ENCODE measurements at regions not wholly inside any gene's neighbourhood (a gene's known extent, or its start where the extent isn't known, plus 50 kb on each side); places are given as distances from the start of the nearest gene placed in this dataset.

GRCh38 chr10:43965033-43965917 lies 316.6 kb upstream of the ZNF32 start:
- no peak for DNase-seq

GRCh38 chr10:43964486-43964885 lies 315.8 kb upstream of the ZNF32 start:
- no peak for DNase-seq

- no peak for DNase-seq
Observed at GRCh38 chr10:43963793-43964425, 315.2 kb upstream of the ZNF32 start.

GRCh38 chr10:43963379-43963778 lies 314.7 kb upstream of the ZNF32 start:
- no peak for DNase-seq

DNA sequence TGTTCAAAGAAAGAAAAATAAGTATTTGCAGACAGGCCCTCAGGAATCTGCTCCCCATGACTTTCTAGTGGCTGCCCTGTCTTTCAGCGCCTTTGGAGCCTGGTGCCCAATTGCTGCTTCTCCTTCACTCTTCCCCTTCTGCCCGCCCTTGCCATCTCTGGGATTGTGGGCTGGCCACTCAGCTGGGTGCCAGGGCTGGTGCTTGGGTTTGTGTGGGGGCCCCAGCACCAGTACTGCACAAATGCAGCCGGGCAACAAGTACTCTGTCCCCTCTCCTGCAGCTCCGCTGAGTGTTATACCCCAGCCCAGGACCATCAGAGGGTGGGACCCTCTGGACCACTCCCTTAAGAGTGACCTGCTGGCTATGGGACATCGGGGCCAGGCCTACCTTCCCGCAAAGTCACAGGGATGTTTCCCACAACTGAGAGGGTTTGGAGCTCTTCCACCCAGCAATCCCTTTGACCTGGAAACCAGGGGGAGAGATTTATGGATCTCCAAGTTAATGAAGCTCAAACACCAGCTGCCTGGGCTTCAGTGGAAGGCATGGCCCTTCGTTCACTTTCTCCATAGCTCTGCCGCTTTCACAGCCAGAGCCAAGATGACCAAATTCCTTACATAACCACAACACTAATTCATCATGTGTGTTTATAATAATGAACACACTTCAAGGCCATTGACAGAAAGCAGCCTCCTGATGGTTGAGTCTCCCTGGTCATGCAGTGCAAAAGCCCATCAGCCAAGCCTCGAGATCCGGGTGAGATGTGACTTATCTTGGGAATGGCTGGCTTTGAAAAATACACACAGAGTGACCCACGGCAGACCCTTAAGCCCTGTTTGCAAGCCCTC lies 313.9 kb upstream of the ZNF32 start:
- DNase-seq = no peak

DNA sequence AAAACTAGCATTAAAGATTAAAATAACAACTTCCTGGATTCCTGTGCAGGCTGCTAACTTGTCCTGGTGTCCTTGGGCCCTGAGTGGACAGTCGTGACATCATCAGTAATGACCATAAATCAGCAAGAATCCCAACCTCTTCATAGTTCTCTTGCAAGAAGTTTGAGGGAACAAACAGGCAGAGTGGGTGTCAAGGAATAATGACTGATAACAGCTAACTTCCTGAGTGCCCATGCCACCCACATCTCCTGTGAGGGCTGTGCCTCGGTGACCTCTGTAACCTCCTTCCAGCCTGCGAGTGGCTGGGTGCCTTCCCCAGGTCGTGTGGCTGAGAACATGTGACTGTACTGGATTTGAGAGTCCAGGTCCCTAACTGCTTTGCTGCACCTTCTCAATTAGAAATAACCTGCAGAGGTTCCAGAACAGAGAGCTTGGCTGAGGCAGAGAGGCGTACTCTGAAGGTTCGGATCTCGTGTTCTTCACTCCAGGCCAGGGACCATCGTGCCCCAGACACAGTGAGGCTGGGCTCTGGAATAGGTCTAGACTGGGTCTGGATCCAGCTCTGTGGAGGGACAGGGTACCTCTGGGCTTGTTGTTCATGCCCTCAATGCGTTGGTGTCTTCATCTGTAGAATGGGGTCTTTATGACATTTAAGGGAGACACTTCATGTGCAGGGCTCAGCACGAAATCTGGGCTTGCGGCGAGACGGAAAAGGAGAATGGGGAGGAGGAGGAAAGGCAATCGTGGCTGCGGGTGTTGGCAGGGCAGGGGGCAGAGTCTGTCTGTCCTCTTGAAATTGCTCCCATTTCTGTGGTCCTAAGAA lies 313.1 kb upstream of the ZNF32 start:
- DNase-seq = no peak

DNA sequence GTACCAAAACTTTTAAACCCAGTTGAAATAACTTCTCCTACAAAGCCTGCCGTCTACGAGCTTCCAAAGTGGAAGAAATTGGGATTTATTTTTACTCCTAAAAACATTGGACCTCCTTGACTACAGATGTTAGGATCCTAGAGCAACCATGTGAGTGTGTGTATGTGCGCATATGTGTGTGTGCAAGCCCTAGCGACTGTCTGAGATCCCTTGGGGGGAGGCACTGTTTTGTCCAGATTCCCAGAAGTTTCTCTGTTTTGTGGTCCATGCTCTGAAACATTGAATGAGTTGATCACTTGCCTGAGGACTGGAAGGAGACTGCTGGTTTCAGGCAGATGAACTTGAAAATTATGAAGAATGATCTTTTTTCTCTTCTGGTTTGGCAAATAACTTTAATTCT lies 312.3 kb upstream of the ZNF32 start:
- no peak for DNase-seq

DNA sequence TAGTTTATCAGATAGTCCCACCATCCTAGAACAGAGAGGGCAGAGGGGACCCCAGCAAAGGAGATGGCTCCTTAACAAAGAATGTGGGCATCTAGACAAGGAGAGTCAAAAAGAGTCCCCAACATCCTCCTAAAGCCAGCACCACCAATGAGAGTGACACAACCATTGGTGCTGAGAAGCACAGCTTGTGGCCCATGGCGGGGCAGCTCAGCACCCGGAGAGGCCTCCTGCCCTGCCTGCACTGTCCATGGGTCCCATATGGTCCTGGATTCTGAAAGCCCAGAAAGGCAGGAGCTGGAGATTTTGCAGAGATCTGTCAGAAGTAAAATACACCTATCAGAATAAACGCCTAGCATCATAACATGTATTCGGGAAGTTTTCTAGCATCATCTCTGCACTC lies 311.8 kb upstream of the ZNF32 start:
- no peak for DNase-seq

GRCh38 chr10:43960135-43960415 lies 311.4 kb upstream of the ZNF32 start:
- DNase-seq = no peak

- no peak for DNase-seq
Observed at GRCh38 chr10:43959364-43960134, 310.9 kb upstream of the ZNF32 start.

GRCh38 chr10:43958964-43959363 lies 310.3 kb upstream of the ZNF32 start:
- no peak for DNase-seq

GRCh38 chr10:43958071-43958432 lies 309.4 kb upstream of the ZNF32 start:
- no peak for DNase-seq

- no peak for DNase-seq
Observed at GRCh38 chr10:43957267-43958070, 308.8 kb upstream of the ZNF32 start.

- DNase-seq = no peak
Observed at GRCh38 chr10:43955978-43956377, 307.3 kb upstream of the ZNF32 start.

- no peak for DNase-seq
Observed at GRCh38 chr10:43955002-43955596, 306.4 kb upstream of the ZNF32 start.

- no peak for DNase-seq
Observed at GRCh38 chr10:43953672-43954071, 305.0 kb upstream of the ZNF32 start.

DNA sequence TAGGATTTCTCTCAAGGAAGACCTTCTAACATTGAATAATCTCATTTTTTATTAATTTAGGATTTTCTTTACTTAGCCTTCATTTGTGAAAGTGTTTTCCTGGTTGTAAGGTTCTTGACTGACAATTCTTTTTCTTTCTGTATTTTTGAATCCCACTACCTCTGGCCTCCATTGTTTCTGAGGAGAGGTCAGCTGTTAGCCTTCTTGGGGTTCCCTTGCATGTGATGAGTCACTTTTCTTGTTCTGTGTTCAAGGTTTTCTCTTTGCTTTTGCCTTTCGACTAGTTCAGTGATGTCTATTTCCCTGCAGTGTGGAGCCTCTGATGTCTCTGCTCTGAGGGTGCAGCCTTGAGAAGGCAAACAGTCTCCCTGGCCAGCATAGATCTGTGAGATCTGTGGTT lies 304.1 kb upstream of the ZNF32 start:
- DNase-seq = no peak

DNA sequence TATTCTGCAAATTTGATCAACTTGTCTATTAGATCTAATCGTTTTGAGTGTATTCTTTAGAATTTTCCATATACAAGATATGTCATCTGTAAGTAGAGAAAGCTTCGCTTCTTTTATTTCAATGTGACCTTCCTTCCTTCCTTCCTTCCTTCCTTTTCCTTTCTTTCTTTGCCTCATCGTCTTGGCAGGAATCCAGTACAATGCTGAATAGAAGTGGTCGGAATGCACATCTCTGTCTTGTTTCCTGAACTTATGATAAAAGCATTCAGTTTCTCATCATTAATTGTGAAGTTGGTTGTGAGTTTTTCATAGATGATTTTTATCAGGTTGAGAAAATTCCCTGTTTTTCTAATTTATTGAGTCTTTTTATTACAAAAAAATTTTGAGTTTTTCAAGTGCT lies 300.7 kb upstream of the ZNF32 start:
- DNase-seq = no peak

DNA sequence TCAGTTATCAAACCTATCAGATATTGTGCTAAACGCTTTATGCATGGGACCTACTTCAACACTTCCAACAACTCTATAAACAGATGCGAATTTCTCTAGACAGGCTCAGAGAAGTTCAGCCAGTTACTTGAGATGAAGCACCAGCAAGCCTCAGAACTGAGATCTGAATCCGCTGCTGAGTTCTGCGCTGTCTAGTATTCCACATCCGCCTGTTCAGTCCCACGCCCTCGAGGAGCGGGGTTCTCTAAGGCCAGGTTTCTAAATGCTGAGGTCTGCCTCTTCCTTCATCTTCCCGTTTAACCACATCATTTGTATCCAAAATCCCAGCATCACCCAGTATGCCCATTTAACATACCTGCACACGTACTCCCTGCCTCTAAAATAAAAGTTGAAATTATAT lies 297.8 kb upstream of the ZNF32 start:
- DNase-seq = no peak

GRCh38 chr10:43945908-43946307 lies 297.2 kb upstream of the ZNF32 start:
- no peak for DNase-seq

All from NCI-H2029 treated with DMSO at 0.1 percent for 48 hours (cell line).